RWPE2 (cell line): ENCODE measurements at regions not wholly inside any gene's neighbourhood (a gene's known extent, or its start where the extent isn't known, plus 50 kb on each side); places are given as distances from the start of the nearest gene placed in this dataset.
A peak's percentile ranks its signal among the peaks of the same experiment; 100 is the strongest.

Experiments used
- ATAC-seq: fragments of 200-7000 bp; cut with Tn5 transposase; 3 replicates; pipeline ENCODE4 v1.9.1; 2021; ENCODE audit warnings: low read depth
- DNase-seq: peaks from one replicate; pipeline ENCODE4 v3.0.0-alpha.2; 2020; ENCODE audit warnings: low spot score
- H3K27ac ChIP-seq: fragments of 450-650 bp; 2 replicates; pipeline ENCODE4 v1.5.1; 2017; ENCODE audit warnings: mild to moderate bottlenecking; ENCODE audit not compliant: poor library complexity, severe bottlenecking
- H3K27me3 ChIP-seq: fragments of 250-450 bp; sonication (Bioruptor Pico); 2 replicates; pipeline ENCODE4 v1.5.1; 2021; ENCODE audit warnings: mild to moderate bottlenecking, moderate library complexity; ENCODE audit not compliant: insufficient read depth, poor library complexity, severe bottlenecking
- H3K36me3 ChIP-seq: fragments of 250-450 bp; sonication (Bioruptor Pico); 2 replicates; pipeline ENCODE4 v1.5.1; 2020; ENCODE audit warnings: low read depth, mild to moderate bottlenecking, moderate library complexity
- H3K4me1 ChIP-seq: fragments of 250-450 bp; sonication (Bioruptor Pico); 2 replicates; pipeline ENCODE4 v1.5.1; 2021; ENCODE audit warnings: mild to moderate bottlenecking, moderate library complexity; ENCODE audit not compliant: insufficient read depth, poor library complexity, severe bottlenecking
- H3K4me3 ChIP-seq: fragments of 250-450 bp; sonication (Bioruptor Pico); 2 replicates; pipeline ENCODE4 v1.5.1; 2021; ENCODE audit warnings: mild to moderate bottlenecking, moderate library complexity; ENCODE audit not compliant: severe bottlenecking
- H3K9me3 ChIP-seq: fragments of 250-450 bp; sonication (Bioruptor Pico); 2 replicates; pipeline ENCODE4 v1.5.1; 2021; ENCODE audit warnings: mild to moderate bottlenecking, moderate library complexity; ENCODE audit not compliant: severe bottlenecking
- CTCF ChIP-seq: fragments of 450-650 bp; IDR thresholded peaks from one replicate; pipeline ENCODE4 v1.5.1; 2017; ENCODE audit warnings: mild to moderate bottlenecking, moderate library complexity; ENCODE audit not compliant: poor library complexity, severe bottlenecking

- ATAC-seq (no peak), DNase-seq (no peak)
- Histone ChIP-seq H3K4me1 (peaks cover 10% of the 10 kb centered on the region), H3K9me3 (no peaks in the 10 kb centered on the region), H3K36me3 (no peaks in the 10 kb centered on the region), H3K4me3 (no peak overlapping the region), H3K27ac (no peak overlapping the region), H3K27me3 (peaks cover 4% of the 10 kb centered on the region)
- TF ChIP-seq CTCF = no peak
Observed at GRCh38 chr15:85976102-85976501, 103.6 kb upstream of the AGBL1 start.

DNA sequence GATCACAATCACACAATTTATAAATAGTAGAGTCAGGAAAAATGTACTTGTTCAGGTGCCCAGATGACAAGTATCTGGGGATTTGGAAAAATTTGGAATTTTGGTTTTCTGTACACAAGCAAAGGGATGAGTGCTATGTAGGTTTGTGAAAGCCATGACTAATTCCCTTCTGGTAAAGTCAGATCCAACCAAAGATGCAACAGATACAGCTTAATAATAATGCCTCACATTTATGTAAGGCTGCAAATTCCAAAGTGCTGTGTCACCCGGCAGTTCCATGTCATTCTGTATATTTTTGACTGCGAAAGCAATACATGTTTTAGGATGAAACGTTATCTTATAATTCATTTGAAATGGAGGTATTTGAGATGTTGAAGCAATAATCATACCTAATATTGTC, 102.7 kb upstream of the AGBL1 start:
- no peak for DNase-seq
- Histone ChIP-seq H3K9me3 (no peaks in the 10 kb centered on the region), H3K4me3 (no peak overlapping the region), H3K27me3 (peaks cover 4% of the 10 kb centered on the region), H3K36me3 (no peaks in the 10 kb centered on the region), H3K4me1 (peaks cover 10% of the 10 kb centered on the region), H3K27ac (no peak overlapping the region)
- peak; percentile 87 for ATAC-seq
- TF ChIP-seq CTCF = no peak

DNA sequence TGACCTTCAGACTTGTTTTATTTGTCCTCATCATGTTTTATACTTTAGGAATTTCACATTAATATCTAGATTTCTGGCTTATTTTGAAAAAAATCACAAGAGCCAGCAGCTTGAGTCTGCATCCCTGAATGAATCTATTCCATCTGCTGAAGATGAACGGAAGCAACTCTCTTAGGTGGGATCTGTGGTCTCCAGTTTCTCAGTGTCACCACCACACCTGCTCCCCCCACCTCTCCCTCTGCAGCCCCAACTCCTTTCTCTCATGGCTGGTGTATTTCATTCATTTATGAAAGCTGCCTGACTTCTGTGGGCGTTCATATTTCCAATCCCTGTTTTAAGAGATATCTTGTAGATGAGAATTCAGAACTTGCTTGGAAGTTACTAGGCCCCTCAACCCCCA, 102.1 kb upstream of the AGBL1 start:
- Histone ChIP-seq H3K9me3 (no peaks in the 10 kb centered on the region), H3K36me3 (no peaks in the 10 kb centered on the region), H3K4me3 (no peak overlapping the region), H3K27ac (no peak overlapping the region), H3K27me3 (peaks cover 4% of the 10 kb centered on the region), H3K4me1 (peaks cover 10% of the 10 kb centered on the region)
- DNase-seq = no peak
- no peak for ATAC-seq
- TF ChIP-seq CTCF = no peak

GRCh38 chr15:85979929-85980328, 99.7 kb upstream of the AGBL1 start:
- no peak for TF ChIP-seq CTCF
- H3K27ac ChIP-seq = no peak overlapping the region
- no peak for ATAC-seq

DNA sequence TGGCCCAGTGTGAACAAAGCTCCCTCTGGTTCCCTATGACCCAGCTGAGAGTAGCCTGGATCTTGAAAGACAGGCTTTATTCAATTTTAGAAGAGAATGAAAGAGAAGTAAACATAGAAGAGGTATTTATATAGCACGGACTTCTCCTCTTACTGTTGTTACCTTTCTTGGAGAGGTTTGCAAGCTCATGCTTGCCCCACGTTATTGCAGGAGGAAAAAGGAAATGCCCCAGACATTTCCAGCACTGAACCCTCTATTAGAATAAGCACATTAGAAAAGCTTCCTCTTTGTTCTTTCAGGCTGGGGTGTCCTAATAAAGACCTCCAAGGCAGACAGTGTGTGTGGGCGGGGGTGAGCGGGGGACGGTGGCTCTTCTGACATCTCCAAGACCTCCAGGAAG, 98.7 kb upstream of the AGBL1 start:
- H3K4me3 ChIP-seq = no peak overlapping the region
- H3K4me1 ChIP-seq = peaks cover 10% of the 10 kb centered on the region
- H3K9me3 ChIP-seq = no peaks in the 10 kb centered on the region
- H3K36me3 ChIP-seq = no peaks in the 10 kb centered on the region
- DNase-seq (no peak), ATAC-seq (peak; percentile 53; the same call in 1 of the 3 replicates)
- H3K27ac ChIP-seq = peak overlapping the region; percentile 40
- no peaks in the 10 kb centered on the region for H3K27me3 ChIP-seq
- no peak for TF ChIP-seq CTCF

More at GRCh38 chr15:85979929-85980328, 99.7 kb upstream of the AGBL1 start:
- H3K27me3 ChIP-seq = peaks cover 4% of the 10 kb centered on the region
- no peaks in the 10 kb centered on the region for H3K36me3 ChIP-seq
- H3K4me1 ChIP-seq = peaks cover 10% of the 10 kb centered on the region
- no peaks in the 10 kb centered on the region for H3K9me3 ChIP-seq
- H3K4me3 ChIP-seq = no peak overlapping the region
- no peak for DNase-seq
